Nephron progenitor cell (in vitro differentiated cells): ENCODE measurements at regions not wholly inside any gene's neighbourhood (a gene's known extent, or its start where the extent isn't known, plus 50 kb on each side); places are given as distances from the start of the nearest gene placed in this dataset.

Experiments
- DNase-seq: peaks from one replicate; pipeline ENCODE4 v3.0.0; 2021
- H3K27ac Mint-ChIP-seq: 2 replicates; pipeline ENCODE4 v1.8.0; 2021; ENCODE audit warnings: mild to moderate bottlenecking, moderate library complexity, mixed read lengths
- H3K27me3 Mint-ChIP-seq: 2 replicates; pipeline ENCODE4 v1.8.0; 2021; ENCODE audit warnings: mild to moderate bottlenecking, low read depth, mixed read lengths; ENCODE audit not compliant: poor library complexity
- H3K36me3 Mint-ChIP-seq: 2 replicates; pipeline ENCODE4 v1.8.0; 2021; ENCODE audit warnings: low read depth, mixed read lengths
- H3K4me1 Mint-ChIP-seq: 2 replicates; pipeline ENCODE4 v1.8.0; 2021; ENCODE audit warnings: mixed read lengths
- H3K4me3 Mint-ChIP-seq: 2 replicates; pipeline ENCODE4 v1.8.0; 2021; ENCODE audit warnings: mild to moderate bottlenecking, moderate library complexity, mixed read lengths
- H3K9me3 Mint-ChIP-seq: 2 replicates; pipeline ENCODE4 v1.8.0; 2021; ENCODE audit warnings: mild to moderate bottlenecking, moderate library complexity, mixed read lengths
- TF ChIP-seq, protein P1 (sequence below): fragments of 200-600 bp; sonication (generic); IDR thresholded peaks from 2 replicates; pipeline ENCODE4 v1.5.0; 2021; ENCODE audit warnings: antibody characterized with exemption

DNA sequence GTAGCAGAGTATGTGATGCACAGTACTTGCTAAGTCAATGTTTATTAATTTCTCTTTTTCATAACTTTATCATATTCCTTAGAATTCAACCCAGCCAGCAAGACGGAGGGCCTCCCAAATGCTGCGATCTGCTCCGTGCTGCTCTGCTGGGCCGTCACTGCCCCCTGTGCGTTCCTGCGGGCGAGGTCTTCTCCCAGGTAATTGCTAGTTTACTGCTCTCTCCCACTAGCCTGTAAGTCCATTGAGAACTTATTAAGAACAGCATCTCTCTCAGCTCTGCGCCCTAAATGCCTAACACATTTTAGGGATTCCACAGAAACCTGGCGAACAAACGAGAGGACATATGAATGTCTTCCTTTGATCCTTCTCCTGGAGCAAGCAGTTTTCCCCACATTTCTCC lies 153.6 kb upstream of the ARHGAP28 start:
- H3K36me3 Mint-ChIP-seq = no peaks in the 10 kb centered on the region
- no peak for DNase-seq
- TF ChIP-seq, protein P1, sequence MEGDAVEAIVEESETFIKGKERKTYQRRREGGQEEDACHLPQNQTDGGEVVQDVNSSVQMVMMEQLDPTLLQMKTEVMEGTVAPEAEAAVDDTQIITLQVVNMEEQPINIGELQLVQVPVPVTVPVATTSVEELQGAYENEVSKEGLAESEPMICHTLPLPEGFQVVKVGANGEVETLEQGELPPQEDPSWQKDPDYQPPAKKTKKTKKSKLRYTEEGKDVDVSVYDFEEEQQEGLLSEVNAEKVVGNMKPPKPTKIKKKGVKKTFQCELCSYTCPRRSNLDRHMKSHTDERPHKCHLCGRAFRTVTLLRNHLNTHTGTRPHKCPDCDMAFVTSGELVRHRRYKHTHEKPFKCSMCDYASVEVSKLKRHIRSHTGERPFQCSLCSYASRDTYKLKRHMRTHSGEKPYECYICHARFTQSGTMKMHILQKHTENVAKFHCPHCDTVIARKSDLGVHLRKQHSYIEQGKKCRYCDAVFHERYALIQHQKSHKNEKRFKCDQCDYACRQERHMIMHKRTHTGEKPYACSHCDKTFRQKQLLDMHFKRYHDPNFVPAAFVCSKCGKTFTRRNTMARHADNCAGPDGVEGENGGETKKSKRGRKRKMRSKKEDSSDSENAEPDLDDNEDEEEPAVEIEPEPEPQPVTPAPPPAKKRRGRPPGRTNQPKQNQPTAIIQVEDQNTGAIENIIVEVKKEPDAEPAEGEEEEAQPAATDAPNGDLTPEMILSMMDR = no peak
- peaks cover 8% of the 10 kb centered on the region for H3K9me3 Mint-ChIP-seq
- H3K27ac Mint-ChIP-seq = peak overlapping the region; percentile 69
- H3K4me1 Mint-ChIP-seq = peaks cover 27% of the 10 kb centered on the region
- no peak overlapping the region for H3K4me3 Mint-ChIP-seq
- no peaks in the 10 kb centered on the region for H3K27me3 Mint-ChIP-seq

DNA sequence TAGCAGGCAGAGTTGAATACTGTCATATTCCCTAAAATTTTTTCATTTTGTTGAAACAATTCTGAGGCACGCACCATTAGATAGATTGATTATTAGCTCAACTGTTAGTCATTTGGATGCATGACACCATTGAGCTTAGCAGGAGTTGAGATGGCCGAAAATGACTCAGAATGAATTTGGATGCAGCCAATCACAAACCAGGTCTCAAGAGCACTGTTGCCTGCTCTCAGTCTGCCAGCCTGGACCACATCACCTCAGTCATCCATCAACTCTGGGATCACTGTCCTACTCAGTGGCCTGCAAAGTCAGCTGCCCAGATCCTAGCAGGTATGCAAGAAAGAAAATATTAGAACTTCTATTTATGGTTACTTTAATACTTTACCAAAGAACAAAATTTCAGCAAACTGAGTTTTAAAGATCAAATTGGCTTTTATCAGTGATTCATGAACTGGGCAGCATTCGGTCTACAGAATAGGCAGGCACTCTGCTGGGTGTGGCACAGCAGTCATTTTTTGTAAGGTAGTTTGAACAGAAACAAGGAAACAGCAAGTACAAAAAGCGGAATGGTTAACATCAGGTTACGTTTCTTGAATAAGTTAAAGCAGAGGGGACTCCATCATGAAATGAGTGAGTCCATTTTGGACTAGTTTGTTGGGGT lies 152.7 kb upstream of the ARHGAP28 start:
- no peak overlapping the region for H3K27ac Mint-ChIP-seq
- H3K4me3 Mint-ChIP-seq = no peak overlapping the region
- H3K9me3 Mint-ChIP-seq = peaks cover 11% of the 10 kb centered on the region
- peaks cover 36% of the 10 kb centered on the region for H3K4me1 Mint-ChIP-seq
- no peak for DNase-seq
- peaks cover 2% of the 10 kb centered on the region for H3K27me3 Mint-ChIP-seq
- H3K36me3 Mint-ChIP-seq = no peaks in the 10 kb centered on the region
- TF ChIP-seq, protein P1 = no peak

GRCh38 chr18:6578686-6579085 lies 150.8 kb upstream of the ARHGAP28 start:
- Mint-ChIP-seq H3K4me3 (no peak overlapping the region), H3K9me3 (peaks cover 22% of the 10 kb centered on the region), H3K36me3 (peaks cover 9% of the 10 kb centered on the region), H3K4me1 (peaks cover 36% of the 10 kb centered on the region), H3K27ac (no peak overlapping the region), H3K27me3 (peaks cover 2% of the 10 kb centered on the region)
- TF ChIP-seq, protein P1 = no peak
- DNase-seq = no peak

GRCh38 chr18:6579486-6579885 lies 150.0 kb upstream of the ARHGAP28 start:
- Mint-ChIP-seq H3K36me3 (peaks cover 17% of the 10 kb centered on the region), H3K9me3 (peaks cover 30% of the 10 kb centered on the region), H3K27me3 (peaks cover 2% of the 10 kb centered on the region), H3K4me3 (no peak overlapping the region), H3K27ac (no peak overlapping the region), H3K4me1 (peaks cover 36% of the 10 kb centered on the region)
- TF ChIP-seq, protein P1 = no peak
- DNase-seq = no peak

- peaks cover 38% of the 10 kb centered on the region for H3K9me3 Mint-ChIP-seq
- H3K4me1 Mint-ChIP-seq = peaks cover 31% of the 10 kb centered on the region
- TF ChIP-seq, protein P1 = no peak
- peaks cover 22% of the 10 kb centered on the region for H3K36me3 Mint-ChIP-seq
- no peak for DNase-seq
- H3K4me3 Mint-ChIP-seq = no peak overlapping the region
- peak overlapping the region; percentile 52 for H3K27ac Mint-ChIP-seq
- peaks cover 2% of the 10 kb centered on the region for H3K27me3 Mint-ChIP-seq
Measured at GRCh38 chr18:6580401-6580800, 149.1 kb upstream of the ARHGAP28 start.

DNA sequence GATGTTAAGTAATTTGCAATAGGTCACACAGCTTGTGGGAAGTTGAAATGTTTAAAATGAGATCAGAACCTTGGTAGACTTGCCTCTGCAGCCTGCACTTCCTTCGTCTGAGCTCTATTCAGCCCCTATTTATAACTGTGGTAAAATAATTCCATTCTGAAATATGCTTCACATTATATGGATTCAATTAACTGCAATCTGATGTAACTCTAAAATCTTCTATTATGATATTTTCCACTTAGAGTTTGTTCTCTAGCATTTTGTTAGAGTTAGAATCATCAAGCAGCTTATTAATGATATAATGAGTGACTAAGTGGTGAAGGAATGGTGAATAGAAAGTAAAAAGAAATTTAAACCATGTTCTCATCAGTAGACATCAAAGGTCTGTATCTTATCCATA lies 139.6 kb upstream of the ARHGAP28 start:
- H3K27me3 Mint-ChIP-seq = peaks cover 7% of the 10 kb centered on the region
- TF ChIP-seq, protein P1 = no peak
- H3K36me3 Mint-ChIP-seq = peaks cover 9% of the 10 kb centered on the region
- no peak overlapping the region for H3K4me3 Mint-ChIP-seq
- no peak for DNase-seq
- H3K9me3 Mint-ChIP-seq = peaks cover 20% of the 10 kb centered on the region
- no peak overlapping the region for H3K27ac Mint-ChIP-seq
- H3K4me1 Mint-ChIP-seq = peaks cover 5% of the 10 kb centered on the region
